K562 (cell line): ENCODE measurements at regions not wholly inside any gene's neighbourhood (a gene's known extent, or its start where the extent isn't known, plus 50 kb on each side); places are given as distances from the start of the nearest gene placed in this dataset.

Experiments
- ATAC-seq: fragments of 200-7000 bp; cut with Tn5 transposase; 3 replicates; pipeline ENCODE4 v1.9.1; 2020; ENCODE audit warnings: moderate library complexity
- BruUV-seq: library from RNA; stranded (reverse); fragments of 400-500 nt; replicated peaks from 2 replicates; lab custom pipeline; 2021; lab: Mats Ljungman, UMichigan
- CTCF ChIA-PET: fragments of 300-600 bp; formaldehyde crosslinking; extraction: SDS; loops from one replicate; lab custom pipeline; 2021; ENCODE audit warnings: low intra/inter-chr PET ratio; lab: Yijun Ruan, JAX
- POLR2A ChIA-PET: fragments of 300-600, 350-650 bp; sonication (Branson Sonifier 250); formaldehyde crosslinking; extraction: SDS; loops from one replicate; lab custom pipeline; 2021; ENCODE audit warnings: antibody characterized with exemption, inconsistent platforms; lab: Yijun Ruan, JAX
- DNase-seq, 4 experiments: peaks; one replicate each; pipeline versions ENCODE4 v3.0.0 to v3.0.0-alpha.2; 2011 to 2018; ENCODE audit warnings: low spot score in 3 of 4, mixed read lengths in 3 of 4; ENCODE audit errors: extremely low read depth in 1 of 4
- FAIRE-seq: peaks from 2 replicates; lab custom pipeline; 2011; peaks lifted over from hg19 to GRCh38; lab: Jason Lieb, UNC
- H2AFZ ChIP-seq: 2 replicates; pipeline ENCODE4 v1.6.0; 2011; ENCODE audit warnings: low read depth, low read length, control low read depth, inconsistent platforms
- H3K27ac ChIP-seq: fragments of 200-600 bp; 3 replicates; pipeline ENCODE4 v1.8.0; 2011; ENCODE audit warnings: low read depth, mild to moderate bottlenecking, control low read depth, inconsistent platforms, low read length, moderate library complexity, mixed read lengths; ENCODE audit errors: extremely low read depth
- H3K27me3 ChIP-seq, 2 experiments: fragments of 300-600 bp in 1 of 2; 2 replicates in 1 of 2; 3 replicates in 1 of 2; pipeline versions ENCODE4 v1.6.0 to v1.8.0; 2011; ENCODE audit warnings: inconsistent platforms in 2 of 2, low read length in 2 of 2, mild to moderate bottlenecking in 1 of 2, mixed read lengths in 1 of 2, moderate library complexity in 1 of 2; ENCODE audit not compliant: control insufficient read depth in 2 of 2, insufficient read depth in 2 of 2
- H3K36me3 ChIP-seq: fragments of 300-600 bp; 3 replicates; pipeline ENCODE4 v1.8.0; 2011; ENCODE audit warnings: mild to moderate bottlenecking, low read length, inconsistent platforms; ENCODE audit not compliant: control insufficient read depth, insufficient read depth
- H3K4me1 ChIP-seq, 2 experiments: fragments of 200-600 bp in 1 of 2; replicated peaks in 1 of 2; 2 replicates in 1 of 2; 3 replicates in 1 of 2; pipeline versions ENCODE4 v1.5.1 to v1.8.0; 2011; ENCODE audit warnings: inconsistent platforms in 2 of 2, low read length in 2 of 2, mild to moderate bottlenecking in 1 of 2, mixed read lengths in 1 of 2, moderate library complexity in 1 of 2; ENCODE audit not compliant: control insufficient read depth in 2 of 2, insufficient read depth in 2 of 2
- H3K4me2 ChIP-seq: 2 replicates; pipeline ENCODE4 v1.6.1; 2011; ENCODE audit warnings: low read length, control low read depth, inconsistent platforms, mixed read lengths; ENCODE audit not compliant: insufficient read depth
- H3K4me3 ChIP-seq: fragments of 200-600 bp; sonication (generic), shearing (Covaris generic); 2 replicates; pipeline ENCODE4 v1.5.1; 2016; ENCODE audit warnings: control low read depth, inconsistent platforms
- H3K79me2 ChIP-seq: fragments of 200-600 bp; 3 replicates; pipeline ENCODE4 v1.8.0; 2011; ENCODE audit warnings: low read length, inconsistent platforms; ENCODE audit not compliant: control insufficient read depth, insufficient read depth
- H3K9ac ChIP-seq, 2 experiments: 2 replicates each; pipeline versions ENCODE4 v1.6.0 to v1.6.1; 2011; ENCODE audit warnings: low read depth in 2 of 2, low read length in 2 of 2, control low read depth in 1 of 2, inconsistent platforms in 1 of 2, mild to moderate bottlenecking in 1 of 2, mixed read lengths in 1 of 2; ENCODE audit not compliant: insufficient read depth in 1 of 2
- H3K9me1 ChIP-seq: one replicate; pipeline ENCODE4 v1.6.0; 2011; ENCODE audit warnings: inconsistent platforms, mild to moderate bottlenecking, low read length, moderate library complexity; ENCODE audit not compliant: control insufficient read depth, insufficient read depth
- H3K9me3 ChIP-seq: replicated peaks from 2 replicates; pipeline ENCODE4 v1.5.1; 2011; ENCODE audit warnings: low read depth, low read length, inconsistent platforms; ENCODE audit not compliant: control insufficient read depth, insufficient read depth
- H4K20me1 ChIP-seq: replicated peaks from 2 replicates; pipeline ENCODE4 v1.6.1; 2011; ENCODE audit warnings: low read length, inconsistent platforms, mixed read lengths; ENCODE audit not compliant: control insufficient read depth, insufficient read depth
- CTBP1 ChIP-seq: fragments of 450-650 bp; IDR thresholded peaks from 2 replicates; pipeline ENCODE4 v1.6.1; 2016; ENCODE audit warnings: borderline replicate concordance
- ELF1 ChIP-seq: fragments of 200-800 bp; sonication (Bioruptor generic); IDR thresholded peaks from 2 replicates; pipeline ENCODE4 v1.6.1; 2016; ENCODE audit warnings: missing genetic modification characterization, missing compliant biosample characterization
- FOXP1 ChIP-seq: sonication (generic); formaldehyde crosslinking; IDR thresholded peaks from 2 replicates; pipeline ENCODE4 v1.8.0; 2022; ENCODE audit warnings: mild to moderate bottlenecking, missing genetic modification reagents
- GTF2F1 ChIP-seq: IDR thresholded peaks from 2 replicates; pipeline ENCODE4 v1.6.1; 2011; ENCODE audit warnings: low read depth, low read length, improper control_type of control experiment
- KDM5B ChIP-seq: fragments of 200-600 bp; sonication (generic); IDR thresholded peaks from 2 replicates; pipeline ENCODE4 v1.6.1; 2012; ENCODE audit warnings: low read depth, mild to moderate bottlenecking, moderate library complexity, low read length, control low read depth, inconsistent platforms; ENCODE audit not compliant: insufficient replicate concordance
- LEF1 ChIP-seq: fragments of 450-650 bp; IDR thresholded peaks from 2 replicates; pipeline ENCODE4 v1.6.1; 2016; ENCODE audit warnings: mild to moderate bottlenecking
- NCOR1 ChIP-seq: fragments of 450-650 bp; IDR thresholded peaks from 2 replicates; pipeline ENCODE4 v1.6.1; 2016; ENCODE audit warnings: mild to moderate bottlenecking, moderate library complexity
- NFXL1 ChIP-seq: fragments of 450-650 bp; formaldehyde crosslinking; IDR thresholded peaks from 2 replicates; pipeline ENCODE4 v1.4.0; 2021; ENCODE audit warnings: mild to moderate bottlenecking
- RFX5 ChIP-seq: IDR thresholded peaks from 2 replicates; pipeline ENCODE4 v1.6.1; 2011; ENCODE audit warnings: low read depth, mild to moderate bottlenecking, improper control_type of control experiment, low read length
- TEAD2 ChIP-seq: fragments of 450-650 bp; IDR thresholded peaks from 2 replicates; pipeline ENCODE4 v1.6.1; 2016; ENCODE audit warnings: missing genetic modification characterization, control low read depth, missing compliant biosample characterization
- ZKSCAN1 ChIP-seq: fragments of 150-350 bp; IDR thresholded peaks from 2 replicates; pipeline ENCODE4 v1.6.1; 2016; ENCODE audit warnings: low read depth, low read length
- ZNF408 ChIP-seq: fragments of 250-450 bp; sonication (Bioruptor Pico); IDR thresholded peaks from 2 replicates; pipeline ENCODE4 v1.4.0; 2020; ENCODE audit warnings: low read depth, mild to moderate bottlenecking, moderate library complexity
- WGBS: fragments of 100-300 bp; shearing (Covaris generic); methylation state at CpG from one replicate; pipeline ENCODE4 v1.1.6; 2016; ENCODE audit warnings: low coverage, mixed read lengths; ENCODE audit not compliant: insufficient coverage; ENCODE audit errors: missing lambda C conversion rate; 5-methylcytosine and 5-hydroxymethylcytosine counted together
- in situ Hi-C: fragments of 300-500 bp; cut with MboI; formaldehyde crosslinking; loops from 4 replicates; pipeline ENCODE4 v1.15.0; 2018; ENCODE audit warnings: inconsistent platforms, mixed read lengths
- intact Hi-C: fragments of 100-400 bp; cut with micrococcal nuclease; formaldehyde crosslinking; loops from 2 replicates; pipeline ENCODE4 v1.14.2; 2022
- TF ChIP-seq, protein P1 (sequence below): fragments of 250-450 bp; sonication (Bioruptor Pico); IDR thresholded peaks from 2 replicates; pipeline ENCODE4 v1.8.0; 2021; ENCODE audit warnings: moderate library complexity, mild to moderate bottlenecking, inconsistent platforms
- TF ChIP-seq, protein P2 (sequence below): sonication (generic); formaldehyde crosslinking; IDR thresholded peaks from 2 replicates; pipeline ENCODE4 v1.8.1; 2023; ENCODE audit warnings: mild to moderate bottlenecking, missing genetic modification reagents
- TF ChIP-seq, protein P3 (sequence below): fragments of 250-450 bp; sonication (Bioruptor Pico); IDR thresholded peaks from 2 replicates; pipeline ENCODE4 v1.8.0; 2021; ENCODE audit warnings: borderline replicate concordance, mild to moderate bottlenecking, moderate library complexity; ENCODE audit not compliant: poor library complexity, severe bottlenecking
- TF ChIP-seq, protein P4 (sequence below): IDR thresholded peaks from 2 replicates; pipeline ENCODE4 v1.6.1; 2016; ENCODE audit warnings: missing genetic modification characterization, missing compliant biosample characterization
- TF ChIP-seq, protein P5 (sequence below): fragments of 250-450 bp; sonication (Bioruptor Pico); IDR thresholded peaks from 2 replicates; pipeline ENCODE4 v1.5.0; 2020; ENCODE audit warnings: mild to moderate bottlenecking, borderline replicate concordance

DNA sequence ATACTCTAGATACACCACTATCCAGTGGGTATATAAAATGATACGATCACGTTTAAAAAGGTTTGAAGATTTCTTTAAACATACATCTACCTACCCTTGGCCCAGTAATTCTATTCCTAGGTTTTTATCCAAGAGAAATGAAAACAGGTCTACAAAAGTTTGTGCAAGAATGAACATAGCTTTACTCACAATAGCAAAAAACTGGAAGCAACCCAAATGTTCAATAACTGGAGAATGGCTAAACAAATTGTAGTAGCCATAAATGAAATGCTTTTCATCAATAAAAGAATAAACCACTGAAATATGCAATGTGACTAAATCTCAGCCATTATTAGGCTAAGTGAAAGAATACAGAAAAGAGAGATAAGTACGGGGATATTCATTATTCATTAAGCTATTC, 438.9 kb downstream of the ARHGEF28 start:
- CTCF ChIA-PET, result no interaction called here
- Histone ChIP-seq H3K9me1 (no peaks in the 10 kb centered on the region), H3K79me2 (no peaks in the 10 kb centered on the region), H4K20me1 (no peaks in the 10 kb centered on the region), H3K4me3 (no peak overlapping the region), H3K9ac (no peak overlapping the region), H3K4me1 (no peaks in the 10 kb centered on the region), H3K4me2 (no peak overlapping the region), H3K27me3 (no peaks in the 10 kb centered on the region), H3K9me3 (no peaks in the 10 kb centered on the region), H3K36me3 (no peaks in the 10 kb centered on the region), H2AFZ (no peak overlapping the region), H3K27ac (no peak overlapping the region)
- no TSS peak for BruUV-seq
- no peak for FAIRE-seq
- no peak for ATAC-seq
- TF ChIP-seq, protein P1, sequence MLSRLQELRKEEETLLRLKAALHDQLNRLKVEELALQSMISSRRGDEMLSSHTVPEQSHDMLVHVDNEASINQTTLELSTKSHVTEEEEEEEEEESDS (CRISPR knock-in tag), result no peak
- TF ChIP-seq ELF1 (tag) (no peak), ZKSCAN1 (no peak), FOXP1 (CRISPR knock-in tag) (no peak), RFX5 (no peak), GTF2F1 (no peak), TEAD2 (tag) (no peak), NFXL1 (CRISPR knock-in tag) (no peak), LEF1 (no peak), KDM5B (no peak), NCOR1 (no peak), ZNF408 (CRISPR knock-in tag) (no peak), CTBP1 (no peak)
- TF ChIP-seq, protein P2, sequence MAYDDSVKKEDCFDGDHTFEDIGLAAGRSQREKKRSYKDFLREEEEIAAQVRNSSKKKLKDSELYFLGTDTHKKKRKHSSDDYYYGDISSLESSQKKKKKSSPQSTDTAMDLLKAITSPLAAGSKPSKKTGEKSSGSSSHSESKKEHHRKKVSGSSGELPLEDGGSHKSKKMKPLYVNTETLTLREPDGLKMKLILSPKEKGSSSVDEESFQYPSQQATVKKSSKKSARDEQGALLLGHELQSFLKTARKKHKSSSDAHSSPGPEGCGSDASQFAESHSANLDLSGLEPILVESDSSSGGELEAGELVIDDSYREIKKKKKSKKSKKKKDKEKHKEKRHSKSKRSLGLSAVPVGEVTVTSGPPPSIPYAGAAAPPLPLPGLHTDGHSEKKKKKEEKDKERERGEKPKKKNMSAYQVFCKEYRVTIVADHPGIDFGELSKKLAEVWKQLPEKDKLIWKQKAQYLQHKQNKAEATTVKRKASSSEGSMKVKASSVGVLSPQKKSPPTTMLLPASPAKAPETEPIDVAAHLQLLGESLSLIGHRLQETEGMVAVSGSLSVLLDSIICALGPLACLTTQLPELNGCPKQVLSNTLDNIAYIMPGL, result no peak
- TF ChIP-seq, protein P3, sequence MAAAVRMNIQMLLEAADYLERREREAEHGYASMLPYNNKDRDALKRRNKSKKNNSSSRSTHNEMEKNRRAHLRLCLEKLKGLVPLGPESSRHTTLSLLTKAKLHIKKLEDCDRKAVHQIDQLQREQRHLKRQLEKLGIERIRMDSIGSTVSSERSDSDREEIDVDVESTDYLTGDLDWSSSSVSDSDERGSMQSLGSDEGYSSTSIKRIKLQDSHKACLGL (CRISPR knock-in tag), result no peak
- TF ChIP-seq, protein P4, sequence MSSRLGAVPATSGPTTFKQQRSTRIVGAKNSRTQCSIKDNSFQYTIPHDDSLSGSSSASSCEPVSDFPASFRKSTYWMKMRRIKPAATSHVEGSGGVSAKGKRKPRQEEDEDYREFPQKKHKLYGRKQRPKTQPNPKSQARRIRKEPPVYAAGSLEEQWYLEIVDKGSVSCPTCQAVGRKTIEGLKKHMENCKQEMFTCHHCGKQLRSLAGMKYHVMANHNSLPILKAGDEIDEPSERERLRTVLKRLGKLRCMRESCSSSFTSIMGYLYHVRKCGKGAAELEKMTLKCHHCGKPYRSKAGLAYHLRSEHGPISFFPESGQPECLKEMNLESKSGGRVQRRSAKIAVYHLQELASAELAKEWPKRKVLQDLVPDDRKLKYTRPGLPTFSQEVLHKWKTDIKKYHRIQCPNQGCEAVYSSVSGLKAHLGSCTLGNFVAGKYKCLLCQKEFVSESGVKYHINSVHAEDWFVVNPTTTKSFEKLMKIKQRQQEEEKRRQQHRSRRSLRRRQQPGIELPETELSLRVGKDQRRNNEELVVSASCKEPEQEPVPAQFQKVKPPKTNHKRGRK (tag), result no peak
- TF ChIP-seq, protein P5, sequence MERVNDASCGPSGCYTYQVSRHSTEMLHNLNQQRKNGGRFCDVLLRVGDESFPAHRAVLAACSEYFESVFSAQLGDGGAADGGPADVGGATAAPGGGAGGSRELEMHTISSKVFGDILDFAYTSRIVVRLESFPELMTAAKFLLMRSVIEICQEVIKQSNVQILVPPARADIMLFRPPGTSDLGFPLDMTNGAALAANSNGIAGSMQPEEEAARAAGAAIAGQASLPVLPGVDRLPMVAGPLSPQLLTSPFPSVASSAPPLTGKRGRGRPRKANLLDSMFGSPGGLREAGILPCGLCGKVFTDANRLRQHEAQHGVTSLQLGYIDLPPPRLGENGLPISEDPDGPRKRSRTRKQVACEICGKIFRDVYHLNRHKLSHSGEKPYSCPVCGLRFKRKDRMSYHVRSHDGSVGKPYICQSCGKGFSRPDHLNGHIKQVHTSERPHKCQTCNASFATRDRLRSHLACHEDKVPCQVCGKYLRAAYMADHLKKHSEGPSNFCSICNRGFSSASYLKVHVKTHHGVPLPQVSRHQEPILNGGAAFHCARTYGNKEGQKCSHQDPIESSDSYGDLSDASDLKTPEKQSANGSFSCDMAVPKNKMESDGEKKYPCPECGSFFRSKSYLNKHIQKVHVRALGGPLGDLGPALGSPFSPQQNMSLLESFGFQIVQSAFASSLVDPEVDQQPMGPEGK (CRISPR knock-in tag), result no peak
- in situ Hi-C loops, result no loop called here
- intact Hi-C loops, result no loop called here
- POLR2A ChIA-PET, result interaction anchor here (1.0 kb wide), 1 partner anchor 9 kb away, joined by 3 read pairs; no protein-coding TSS in a partner anchor
- whole genome bisulfite sequencing, result 2% methylated on average over 3 of the region's 3 CpGs
- no peak for DNase-seq
